ENCODE measurements at regions not wholly inside any gene's neighbourhood (a gene's known extent, or its start where the extent isn't known, plus 50 kb on each side); places are given as distances from the start of the nearest gene placed in this dataset.
A peak's percentile ranks its signal among the peaks of the same experiment; 100 is the strongest.

- peak overlapping the region in 1 of 2 donors; percentile 20 for H3K9ac ChIP-seq (ENCODE audit: low read depth in 1 of 2, low read length in 2 of 2)
- H3K4me1 ChIP-seq (ENCODE audit: control insufficient read depth in 2 of 2, insufficient read depth in 2 of 2, low read length in 2 of 2): peaks cover 7 to 35% of the 10 kb centered on the region in 2 donors
- H3K27ac ChIP-seq (ENCODE audit: low read depth in 2 of 2, low read length in 2 of 2): peak overlapping the region; percentile 43 to 74
- peak overlapping the region in 1 of 2 donors; percentile 16 for H3K4me3 ChIP-seq (ENCODE audit: low read length in 2 of 2)
- H3K27me3 ChIP-seq (ENCODE audit: control insufficient read depth in 2 of 2, insufficient read depth in 2 of 2, low read length in 2 of 2): no peaks in the 10 kb centered on the region
- no peaks in the 10 kb centered on the region for H3K36me3 ChIP-seq (ENCODE audit: control insufficient read depth in 2 of 2, insufficient read depth in 2 of 2, low read length in 2 of 2)
- no peaks in the 10 kb centered on the region for H3K9me3 ChIP-seq (ENCODE audit: control insufficient read depth in 2 of 2, low read length in 2 of 2)
Observed at GRCh38 chr9:2570615-2571479, 50.7 kb upstream of the VLDLR start.
